ENCODE measurements at regions not wholly inside any gene's neighbourhood (a gene's known extent, or its start where the extent isn't known, plus 50 kb on each side); places are given as distances from the start of the nearest gene placed in this dataset.

DNA sequence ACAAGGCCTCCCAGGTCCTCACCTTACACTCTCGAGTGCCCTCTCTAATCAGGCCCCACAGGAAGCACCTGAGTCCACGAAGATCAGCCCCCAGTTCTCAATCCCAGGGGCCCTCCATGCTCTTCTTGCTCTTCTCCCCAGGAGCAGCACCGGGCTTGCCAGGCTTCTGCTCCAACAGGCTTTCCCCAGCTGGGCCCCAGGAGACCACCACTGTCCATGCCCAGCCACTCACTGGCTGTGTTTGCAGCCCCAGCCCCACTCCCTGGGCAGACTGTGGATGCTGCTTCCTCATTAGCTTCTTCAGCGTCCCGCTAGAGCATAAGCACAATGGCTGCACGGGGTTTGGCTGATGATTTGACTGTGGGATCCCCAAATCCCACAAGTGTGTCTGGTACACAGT is 781.9 kb downstream of the GALR1 start:
- intact Hi-C loops (cut with micrococcal nuclease), result no loop called here
- Mint-ChIP-seq H3K9me3 (peaks cover 0 to 6% (median 0%) of the 10 kb centered on the region in 11 donors), H3K4me3 (no peak overlapping the region), H3K27ac (no peak overlapping the region), H3K27me3 (peaks cover 0 to 8% (median 0%) of the 10 kb centered on the region in 5 donors), H3K36me3 (peaks cover 0 to 6% (median 0%) of the 10 kb centered on the region in 5 donors), H3K4me1 (no peaks in the 10 kb centered on the region)
- CTCF ChIA-PET, result no interaction called here
- ATAC-seq, result no peak
- no peak overlapping the region for H3K27ac ChIP-seq (ENCODE audit: low read depth, low read length)
- POLR2A ChIA-PET, result no interaction called here
- H3K4me3 ChIP-seq (ENCODE audit: low read length), result no peak overlapping the region
- H3K4me1 ChIP-seq (ENCODE audit: control insufficient read depth in 2 of 2, insufficient read depth in 2 of 2, low read length in 2 of 2), result no peaks in the 10 kb centered on the region
- H3K27me3 ChIP-seq (ENCODE audit: control insufficient read depth in 2 of 2, insufficient read depth in 2 of 2, low read length in 2 of 2), result no peaks in the 10 kb centered on the region
- DNase-seq, result peak in 1 of 9 donors; percentile 0
- no peaks in the 10 kb centered on the region for H3K9me3 ChIP-seq (ENCODE audit: control insufficient read depth in 2 of 3, low read length in 3 of 3)
- H3K36me3 ChIP-seq (ENCODE audit: control insufficient read depth in 2 of 3, insufficient read depth in 3 of 3, low read length in 3 of 3), result no peaks in the 10 kb centered on the region

DNA sequence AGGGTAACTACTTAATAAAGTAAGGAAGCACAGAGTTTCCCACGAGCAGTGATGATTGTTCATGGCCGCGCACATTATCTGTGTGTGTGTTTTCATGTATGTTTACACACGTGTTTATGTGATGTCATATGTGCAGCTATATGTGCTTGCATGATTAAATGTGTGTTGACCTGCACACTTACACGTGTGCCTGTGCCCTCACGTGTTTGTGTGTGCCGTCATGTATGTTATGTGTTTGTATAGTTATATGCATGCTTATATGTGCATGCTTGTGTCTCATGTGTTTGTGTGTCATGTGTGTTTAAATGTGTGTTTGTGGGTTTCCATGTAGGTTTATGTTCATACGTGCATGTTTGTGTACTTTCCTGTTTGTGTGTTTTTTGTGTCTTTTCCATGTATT is 782.3 kb downstream of the GALR1 start:
- ChIA-PET POLR2A (no interaction called here), CTCF (no interaction called here)
- Mint-ChIP-seq H3K27me3 (peaks cover 0 to 8% (median 0%) of the 10 kb centered on the region in 5 donors), H3K4me3 (no peak overlapping the region), H3K9me3 (peaks cover 0 to 6% (median 0%) of the 10 kb centered on the region in 11 donors), H3K36me3 (peaks cover 0 to 6% (median 0%) of the 10 kb centered on the region in 5 donors), H3K27ac (no peak overlapping the region), H3K4me1 (no peaks in the 10 kb centered on the region)
- DNase-seq, result no peak
- Histone ChIP-seq H3K4me3 (ENCODE audit: low read length) (no peak overlapping the region), H3K9me3 (ENCODE audit: control insufficient read depth in 2 of 3, low read length in 3 of 3) (no peaks in the 10 kb centered on the region), H3K36me3 (ENCODE audit: control insufficient read depth in 2 of 3, insufficient read depth in 3 of 3, low read length in 3 of 3) (no peaks in the 10 kb centered on the region), H3K27ac (ENCODE audit: low read depth, low read length) (no peak overlapping the region), H3K27me3 (ENCODE audit: control insufficient read depth in 2 of 2, insufficient read depth in 2 of 2, low read length in 2 of 2) (no peaks in the 10 kb centered on the region), H3K4me1 (ENCODE audit: control insufficient read depth in 2 of 2, insufficient read depth in 2 of 2, low read length in 2 of 2) (no peaks in the 10 kb centered on the region)
- intact Hi-C loops (cut with micrococcal nuclease), result no loop called here
- ATAC-seq, result no peak

DNA sequence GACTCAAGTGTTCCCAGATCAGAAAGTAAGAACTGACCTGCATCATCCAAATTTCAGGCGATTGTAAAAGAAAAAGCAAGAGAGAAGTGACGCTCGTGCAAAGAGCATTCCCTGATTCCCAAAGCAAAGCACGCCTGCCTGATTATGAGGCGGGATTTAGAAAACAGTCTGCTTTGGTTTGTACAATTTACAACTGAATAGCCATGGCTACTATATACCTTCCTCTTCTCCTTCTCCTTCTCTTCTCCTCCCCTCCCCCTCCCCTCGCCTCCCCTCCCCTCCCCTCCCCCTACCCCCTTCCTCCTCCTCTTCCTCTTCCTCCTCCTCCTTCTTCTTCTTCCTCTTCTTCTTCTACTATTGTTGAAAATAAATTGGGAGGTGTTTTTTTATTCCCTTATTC is 782.9 kb downstream of the GALR1 start:
- Mint-ChIP-seq H3K27ac (no peak overlapping the region), H3K4me1 (no peaks in the 10 kb centered on the region), H3K36me3 (peaks cover 0 to 6% (median 0%) of the 10 kb centered on the region in 5 donors), H3K9me3 (peaks cover 0 to 6% (median 0%) of the 10 kb centered on the region in 11 donors), H3K27me3 (peaks cover 0 to 12% (median 0%) of the 10 kb centered on the region in 5 donors), H3K4me3 (no peak overlapping the region)
- Histone ChIP-seq H3K9me3 (ENCODE audit: control insufficient read depth in 2 of 3, low read length in 3 of 3) (no peaks in the 10 kb centered on the region), H3K27me3 (ENCODE audit: control insufficient read depth in 2 of 2, insufficient read depth in 2 of 2, low read length in 2 of 2) (no peaks in the 10 kb centered on the region), H3K36me3 (ENCODE audit: control insufficient read depth in 2 of 3, insufficient read depth in 3 of 3, low read length in 3 of 3) (no peaks in the 10 kb centered on the region), H3K4me3 (ENCODE audit: low read length) (no peak overlapping the region), H3K4me1 (ENCODE audit: control insufficient read depth in 2 of 2, insufficient read depth in 2 of 2, low read length in 2 of 2) (no peaks in the 10 kb centered on the region), H3K27ac (ENCODE audit: low read depth, low read length) (no peak overlapping the region)
- ChIA-PET POLR2A (no interaction called here), CTCF (no interaction called here)
- intact Hi-C loops (cut with micrococcal nuclease), result no loop called here
- ATAC-seq, result no peak
- no peak for DNase-seq

DNA sequence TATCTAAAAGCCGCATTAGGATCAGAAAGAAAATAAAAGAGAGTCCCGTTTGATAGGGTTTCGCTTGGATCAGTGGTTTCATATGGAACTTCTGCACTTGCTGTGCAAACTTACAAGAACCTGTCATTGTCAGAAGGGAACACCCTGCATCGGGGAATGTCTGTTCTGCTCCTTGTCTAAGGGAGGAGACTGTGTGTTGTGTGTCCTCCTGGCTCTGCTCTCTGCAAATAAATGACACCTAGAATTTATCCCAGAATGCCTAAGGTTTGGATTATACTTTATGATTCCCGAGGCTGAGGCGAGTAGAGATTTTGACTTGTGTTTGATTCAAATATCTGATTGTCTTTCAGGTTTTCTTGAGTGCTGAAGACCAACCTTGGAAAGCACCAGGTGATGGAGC is 785.1 kb downstream of the GALR1 start:
- intact Hi-C loops (cut with micrococcal nuclease), result no loop called here
- Mint-ChIP-seq H3K4me3 (no peak overlapping the region), H3K4me1 (no peaks in the 10 kb centered on the region), H3K27ac (no peak overlapping the region), H3K36me3 (peaks cover 0 to 6% (median 0%) of the 10 kb centered on the region in 5 donors), H3K9me3 (peaks cover 0 to 6% (median 3%) of the 10 kb centered on the region in 11 donors), H3K27me3 (peaks cover 0 to 12% (median 0%) of the 10 kb centered on the region in 5 donors)
- Histone ChIP-seq H3K4me1 (ENCODE audit: control insufficient read depth in 2 of 2, insufficient read depth in 2 of 2, low read length in 2 of 2) (no peaks in the 10 kb centered on the region), H3K27ac (ENCODE audit: low read depth, low read length) (no peak overlapping the region), H3K4me3 (ENCODE audit: low read length) (no peak overlapping the region), H3K27me3 (ENCODE audit: control insufficient read depth in 2 of 2, insufficient read depth in 2 of 2, low read length in 2 of 2) (no peaks in the 10 kb centered on the region), H3K9me3 (ENCODE audit: control insufficient read depth in 2 of 3, low read length in 3 of 3) (no peaks in the 10 kb centered on the region), H3K36me3 (ENCODE audit: control insufficient read depth in 2 of 3, insufficient read depth in 3 of 3, low read length in 3 of 3) (no peaks in the 10 kb centered on the region)
- DNase-seq, result no peak
- ChIA-PET CTCF (no interaction called here), POLR2A (no interaction called here)
- no peak for ATAC-seq

DNA sequence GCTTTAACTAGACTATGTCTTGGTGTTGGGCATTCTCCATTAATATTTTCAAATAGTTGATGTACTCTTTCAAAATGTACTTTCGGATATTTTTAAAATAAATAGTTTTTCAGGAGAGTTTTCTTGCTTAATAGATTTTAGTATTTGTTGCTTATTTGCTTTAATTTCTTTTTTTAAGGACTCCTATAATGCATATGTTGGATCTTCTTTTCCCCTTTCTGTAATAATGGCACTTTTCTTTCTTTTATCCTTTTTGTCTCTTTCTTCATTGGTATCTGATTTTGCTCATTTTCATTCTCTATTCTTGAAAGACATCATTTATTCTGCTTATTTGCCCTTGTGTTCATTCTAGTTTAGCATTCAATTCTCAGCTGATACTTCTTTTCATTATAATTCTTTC is 791.6 kb downstream of the GALR1 start:
- Histone ChIP-seq H3K4me3 (ENCODE audit: low read length) (no peak overlapping the region), H3K27ac (ENCODE audit: low read depth, low read length) (no peak overlapping the region), H3K4me1 (ENCODE audit: control insufficient read depth in 2 of 2, insufficient read depth in 2 of 2, low read length in 2 of 2) (no peaks in the 10 kb centered on the region), H3K36me3 (ENCODE audit: control insufficient read depth in 2 of 3, insufficient read depth in 3 of 3, low read length in 3 of 3) (no peaks in the 10 kb centered on the region), H3K27me3 (ENCODE audit: control insufficient read depth in 2 of 2, insufficient read depth in 2 of 2, low read length in 2 of 2) (no peaks in the 10 kb centered on the region), H3K9me3 (ENCODE audit: control insufficient read depth in 2 of 3, low read length in 3 of 3) (peaks cover 0 to 3% (median 0%) of the 10 kb centered on the region in 3 experiments)
- Mint-ChIP-seq H3K9me3 (peaks cover 0 to 39% (median 13%) of the 10 kb centered on the region in 11 donors), H3K4me1 (no peaks in the 10 kb centered on the region), H3K27ac (no peak overlapping the region), H3K4me3 (no peak overlapping the region), H3K27me3 (peaks cover 0 to 4% (median 0%) of the 10 kb centered on the region in 5 donors), H3K36me3 (peaks cover 0 to 4% (median 0%) of the 10 kb centered on the region in 5 donors)
- ChIA-PET POLR2A (no interaction called here), CTCF (no interaction called here)
- DNase-seq (no peak), ATAC-seq (no peak)
- intact Hi-C loops (cut with micrococcal nuclease), result no loop called here

DNA sequence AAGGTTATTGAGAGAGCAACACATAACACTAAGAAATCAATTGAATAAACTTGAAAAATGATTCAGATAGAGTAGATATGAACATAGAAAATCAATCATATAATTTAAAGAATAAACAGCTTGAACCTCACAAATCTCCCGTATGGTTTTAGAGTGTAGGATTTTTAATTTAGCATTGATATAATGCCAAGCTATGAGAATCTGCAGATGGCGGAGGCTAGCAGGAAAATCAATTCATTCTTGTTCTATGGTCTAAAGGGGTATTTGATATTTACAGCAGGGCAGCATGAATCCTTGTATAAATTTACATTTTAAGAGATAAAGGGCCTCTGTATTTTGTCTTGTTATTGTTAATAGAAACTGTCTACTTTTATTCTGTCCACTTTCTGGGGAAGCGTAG is 797.0 kb downstream of the GALR1 start:
- H3K9me3 Mint-ChIP-seq, result peaks cover 0 to 15% (median 9%) of the 10 kb centered on the region in 11 donors
- no peak overlapping the region for H3K4me3 ChIP-seq (ENCODE audit: low read length)

DNA sequence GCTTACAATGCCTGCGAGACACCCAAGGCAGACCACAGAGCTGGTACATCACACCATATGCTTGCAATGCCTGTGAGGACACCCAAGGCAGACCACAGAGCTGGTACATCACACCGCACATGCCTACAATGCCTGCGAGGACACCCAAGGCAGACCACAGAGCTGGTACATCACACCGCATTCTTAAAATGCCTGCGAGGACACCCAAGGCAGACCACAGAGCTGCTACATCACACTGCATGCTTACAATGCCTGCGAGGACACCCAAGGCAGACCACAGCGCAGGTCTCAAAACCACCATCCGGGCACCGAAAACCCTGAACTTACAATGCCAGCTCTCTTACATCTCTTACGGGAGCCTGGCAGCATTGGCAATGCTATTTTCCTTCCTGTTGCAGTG is 799.6 kb downstream of the GALR1 start:
- DNase-seq, result no peak
- Histone ChIP-seq H3K4me1 (ENCODE audit: control insufficient read depth in 2 of 2, insufficient read depth in 2 of 2, low read length in 2 of 2) (no peaks in the 10 kb centered on the region), H3K4me3 (ENCODE audit: low read length) (no peak overlapping the region), H3K36me3 (ENCODE audit: control insufficient read depth in 2 of 3, insufficient read depth in 3 of 3, low read length in 3 of 3) (no peaks in the 10 kb centered on the region), H3K27ac (ENCODE audit: low read depth, low read length) (no peak overlapping the region), H3K27me3 (ENCODE audit: control insufficient read depth in 2 of 2, insufficient read depth in 2 of 2, low read length in 2 of 2) (no peaks in the 10 kb centered on the region), H3K9me3 (ENCODE audit: control insufficient read depth in 2 of 3, low read length in 3 of 3) (no peaks in the 10 kb centered on the region)
- H3K27me3 Mint-ChIP-seq, result peaks cover 0 to 24% (median 9%) of the 10 kb centered on the region in 5 donors
- no peaks in the 10 kb centered on the region for H3K4me1 Mint-ChIP-seq
- H3K9me3 Mint-ChIP-seq, result peaks cover 0 to 4% (median 0%) of the 10 kb centered on the region in 11 donors
- intact Hi-C loops (cut with micrococcal nuclease), result no loop called here
- H3K4me3 Mint-ChIP-seq, result no peak overlapping the region
- no peak for ATAC-seq
- no peak overlapping the region for H3K27ac Mint-ChIP-seq
- no peaks in the 10 kb centered on the region for H3K36me3 Mint-ChIP-seq
- POLR2A ChIA-PET, result no interaction called here
- CTCF ChIA-PET, result interaction anchor here (0.6 kb wide), 1 partner anchor 22 kb away, joined by 4 read pairs; no protein-coding TSS in a partner anchor

More for the DNA sequence above, 797.0 kb downstream of the GALR1 start:
- CTCF ChIA-PET, result no interaction called here
- H3K4me1 ChIP-seq (ENCODE audit: control insufficient read depth in 2 of 2, insufficient read depth in 2 of 2, low read length in 2 of 2), result no peaks in the 10 kb centered on the region
- Mint-ChIP-seq H3K27ac (no peak overlapping the region), H3K4me1 (no peaks in the 10 kb centered on the region), H3K36me3 (peaks cover 0 to 4% (median 0%) of the 10 kb centered on the region in 5 donors), H3K4me3 (no peak overlapping the region), H3K27me3 (peaks cover 0 to 15% (median 9%) of the 10 kb centered on the region in 5 donors)
- POLR2A ChIA-PET, result interaction anchor here (0.5 kb wide), 1 partner anchor 17 kb away, joined by 3 read pairs; no protein-coding TSS in a partner anchor
- H3K27me3 ChIP-seq (ENCODE audit: control insufficient read depth in 2 of 2, insufficient read depth in 2 of 2, low read length in 2 of 2), result no peaks in the 10 kb centered on the region
- intact Hi-C loops (cut with micrococcal nuclease), result no loop called here
- no peak overlapping the region for H3K27ac ChIP-seq (ENCODE audit: low read depth, low read length)
- H3K9me3 ChIP-seq (ENCODE audit: control insufficient read depth in 2 of 3, low read length in 3 of 3), result peaks cover 0 to 3% (median 0%) of the 10 kb centered on the region in 3 experiments
- no peak for DNase-seq
- H3K36me3 ChIP-seq (ENCODE audit: control insufficient read depth in 2 of 3, insufficient read depth in 3 of 3, low read length in 3 of 3), result no peaks in the 10 kb centered on the region
- no peak for ATAC-seq
